SIG-M5 treated with dmso at 0.1 percent for 504 hours (cell line): ENCODE measurements at regions not wholly inside any gene's neighbourhood (a gene's known extent, or its start where the extent isn't known, plus 50 kb on each side); places are given as distances from the start of the nearest gene placed in this dataset.

Experiments
- DNase-seq: peaks from one replicate; lab custom pipeline; 2025; ENCODE audit not compliant: unreplicated experiment; lab: John Stamatoyannopoulos, UW

GRCh38 chrX:10288373-10288975, 131.7 kb downstream of the CLCN4 start:
- DNase-seq = no peak

GRCh38 chrX:10296576-10296975, 139.8 kb downstream of the CLCN4 start:
- no peak for DNase-seq

- DNase-seq = no peak
Measured at GRCh38 chrX:10310511-10310910, 153.7 kb downstream of the CLCN4 start.

- DNase-seq = no peak
Measured at GRCh38 chrX:10314530-10315104, 157.8 kb downstream of the CLCN4 start.

DNA sequence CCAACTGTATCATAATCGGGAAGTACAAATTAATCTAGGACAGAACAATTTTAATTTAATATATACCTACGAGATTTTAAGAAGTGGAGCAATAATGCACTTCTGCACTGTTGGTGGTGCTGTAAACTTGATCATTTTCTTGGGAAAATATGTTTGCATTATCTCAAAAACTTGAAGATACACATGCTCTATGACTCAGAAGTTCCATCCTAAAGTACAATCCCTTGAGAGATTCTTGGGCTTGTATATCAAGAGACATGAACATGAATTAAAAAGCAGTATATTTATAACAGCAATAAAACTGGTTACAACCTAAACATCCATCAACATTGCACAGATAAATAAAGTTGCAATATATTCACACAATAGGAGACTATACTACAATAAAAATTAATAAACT, 168.8 kb downstream of the CLCN4 start:
- DNase-seq = no peak

DNA sequence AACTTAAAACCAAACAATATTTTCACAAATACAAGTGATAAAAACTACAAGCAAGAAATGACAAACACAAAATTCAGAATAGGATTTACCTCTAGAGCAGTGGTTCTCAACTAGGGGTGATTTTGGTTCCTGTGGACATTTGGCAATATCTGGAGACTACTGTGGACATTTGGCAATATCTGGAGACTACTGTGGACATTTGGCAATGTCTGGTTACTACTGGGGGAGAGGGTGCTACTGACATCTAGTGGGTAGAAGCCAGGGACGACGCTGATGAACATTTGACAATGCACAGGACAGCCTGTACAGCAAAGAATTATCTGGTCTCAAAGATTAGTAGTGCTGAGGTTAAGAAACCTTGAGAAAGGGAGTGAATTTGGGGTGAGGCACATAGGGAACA, 169.8 kb downstream of the CLCN4 start:
- peak; percentile 1 for DNase-seq

DNA sequence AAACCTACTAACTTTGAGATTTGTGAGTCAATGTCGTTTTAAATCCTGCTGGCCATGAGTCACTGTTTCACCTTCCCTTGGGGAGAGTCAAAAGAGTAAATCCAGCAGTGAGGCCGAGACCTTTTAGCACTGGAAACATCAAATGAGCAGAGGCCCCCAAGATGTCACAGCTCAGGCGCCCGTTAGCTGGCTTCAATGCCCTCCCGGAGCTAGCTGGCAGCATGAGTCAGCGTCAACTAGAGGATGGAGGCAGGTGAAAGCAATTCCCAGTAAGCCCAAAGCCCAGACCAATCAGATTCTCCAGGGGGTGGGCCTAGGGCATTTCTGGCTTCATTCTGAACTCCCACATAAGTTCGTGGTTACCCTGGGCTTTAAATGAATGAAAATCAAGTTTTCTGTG, 170.9 kb downstream of the CLCN4 start:
- DNase-seq = no peak

DNA sequence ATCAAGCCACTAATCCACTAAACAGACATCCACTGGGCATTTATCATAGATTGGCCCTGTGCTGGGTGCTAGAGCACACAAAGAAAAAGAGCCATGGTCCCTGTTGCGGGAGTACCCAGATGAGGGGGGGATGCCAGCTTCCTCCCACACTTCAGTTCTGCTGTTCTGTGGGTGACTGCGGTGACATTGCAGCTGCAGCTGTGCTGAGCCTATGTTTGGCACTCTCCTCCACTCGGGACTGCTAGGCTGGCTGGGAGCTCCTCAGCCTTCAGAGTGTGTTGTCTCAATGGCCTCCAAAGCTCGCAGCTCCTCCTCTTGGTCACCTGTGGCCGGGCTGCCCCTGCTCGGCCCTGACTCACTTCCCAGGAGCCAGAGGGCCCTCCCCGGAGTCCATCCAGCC, 173.2 kb downstream of the CLCN4 start:
- DNase-seq = no peak

- DNase-seq = no peak
Measured at GRCh38 chrX:10341309-10341708, 184.5 kb downstream of the CLCN4 start.

DNA sequence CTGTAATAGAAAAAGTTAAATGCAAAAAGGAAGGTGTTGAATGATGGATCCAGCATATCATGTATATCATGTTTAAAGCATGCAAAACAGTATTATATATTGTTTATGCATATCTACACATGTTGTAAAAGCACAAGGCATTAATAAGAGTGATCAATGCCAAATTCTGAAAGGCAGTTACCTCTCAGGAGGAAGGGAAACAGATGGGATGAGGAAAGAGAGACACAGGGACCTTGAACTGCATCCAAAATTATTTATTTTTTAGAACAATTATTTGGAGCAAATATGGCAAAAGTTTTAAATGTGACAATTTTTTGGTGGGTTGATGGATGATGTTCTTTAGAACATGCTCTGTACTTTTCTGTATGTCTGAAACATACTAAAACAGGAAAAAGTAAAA, 193.4 kb downstream of the CLCN4 start:
- DNase-seq = no peak

DNA sequence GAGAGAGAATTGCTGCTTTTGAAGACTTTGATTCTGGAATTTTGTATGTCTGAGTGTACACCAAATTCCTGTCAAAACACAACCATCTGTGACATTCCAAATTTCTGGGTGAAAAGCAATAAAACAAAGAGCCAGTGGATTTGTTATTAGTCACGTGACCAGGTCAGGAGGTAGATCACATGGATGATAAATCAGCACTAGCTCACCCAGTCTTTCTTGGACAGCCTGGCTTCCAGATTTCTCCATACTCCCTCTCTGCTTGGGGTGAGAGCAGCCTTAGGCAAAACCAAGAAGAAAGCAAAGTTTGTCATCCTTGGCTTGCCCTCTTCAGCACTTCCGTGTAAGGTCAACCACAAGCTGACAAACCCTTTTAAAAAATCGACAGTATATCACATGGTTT, 194.2 kb downstream of the CLCN4 start:
- no peak for DNase-seq

DNA sequence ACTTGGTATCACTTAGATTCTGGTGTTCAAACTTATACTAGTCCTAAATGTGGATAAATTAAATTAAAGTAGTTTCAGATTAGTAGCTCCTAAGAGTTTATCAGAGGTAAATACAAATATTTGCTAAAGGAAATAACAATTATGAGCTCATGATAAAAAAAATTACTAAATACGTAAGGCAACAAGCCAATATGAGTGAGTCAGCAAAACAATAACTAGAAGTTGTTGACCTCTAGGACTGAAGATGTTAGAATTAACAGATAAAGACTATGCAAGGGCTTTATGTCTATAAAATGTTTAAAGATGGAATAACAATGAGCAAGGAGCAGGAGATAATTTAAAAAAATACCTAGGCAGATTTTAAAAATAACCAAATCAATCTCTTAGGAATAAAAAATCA, 195.8 kb downstream of the CLCN4 start:
- DNase-seq = no peak

GRCh38 chrX:10356979-10357378, 200.2 kb downstream of the CLCN4 start:
- no peak for DNase-seq

DNA sequence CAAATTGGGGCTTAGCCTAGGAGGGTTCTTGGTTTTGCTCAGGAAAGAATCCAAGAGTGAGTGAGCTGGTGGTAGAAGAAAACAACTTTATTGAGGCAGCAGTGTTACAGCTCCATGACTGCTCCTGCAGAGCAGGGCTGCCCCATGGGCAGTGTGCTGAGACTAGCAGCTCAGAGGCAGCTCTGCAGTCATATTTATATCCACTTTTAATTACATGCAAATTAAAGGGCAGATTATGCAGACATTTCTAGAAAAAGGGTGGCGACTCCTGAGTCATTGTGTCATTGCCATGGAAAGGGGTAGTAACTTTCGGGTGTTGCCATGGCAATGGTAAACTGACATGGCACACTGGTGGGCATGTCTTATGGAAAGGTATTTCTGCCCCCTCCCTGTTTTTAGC, 202.2 kb downstream of the CLCN4 start:
- no peak for DNase-seq

- DNase-seq = no peak
Measured at GRCh38 chrX:10360116-10360515, 203.3 kb downstream of the CLCN4 start.

DNA sequence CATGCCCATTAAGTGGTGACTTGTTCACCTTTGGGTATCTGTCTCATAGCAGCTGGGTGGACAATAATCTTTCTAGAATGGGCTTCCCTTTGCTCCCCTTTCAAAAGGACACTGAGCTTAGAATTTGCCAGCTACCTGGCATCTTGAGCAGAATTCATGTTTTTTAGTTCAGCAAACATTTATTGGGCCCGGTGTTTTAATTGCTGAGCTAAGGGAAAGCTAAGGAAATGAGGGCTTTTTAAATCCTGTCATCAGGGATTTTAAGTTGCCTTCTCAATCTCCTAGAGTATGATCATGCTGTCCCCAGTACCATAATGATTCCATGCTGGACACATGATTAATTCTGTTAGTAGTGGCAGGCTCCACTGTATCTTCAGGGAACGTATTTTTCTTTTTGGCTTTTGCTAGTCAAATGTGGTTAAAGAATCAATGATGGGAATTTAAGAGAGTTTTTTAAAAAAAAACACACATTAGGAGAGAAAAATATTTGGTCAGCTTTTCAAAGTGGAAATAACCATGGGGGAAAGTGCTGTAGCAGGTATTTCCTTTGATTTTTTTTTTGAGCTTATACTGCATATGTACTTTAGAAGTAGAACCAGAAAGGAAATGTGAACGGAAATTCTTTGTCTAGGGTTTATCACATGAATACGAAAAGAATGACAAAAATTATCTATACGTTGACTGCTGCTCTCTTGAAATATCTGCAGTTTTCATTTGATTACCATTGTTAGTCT, 208.9 kb downstream of the CLCN4 start:
- no peak for DNase-seq

GRCh38 chrX:10367406-10367805, 210.6 kb downstream of the CLCN4 start:
- no peak for DNase-seq

DNA sequence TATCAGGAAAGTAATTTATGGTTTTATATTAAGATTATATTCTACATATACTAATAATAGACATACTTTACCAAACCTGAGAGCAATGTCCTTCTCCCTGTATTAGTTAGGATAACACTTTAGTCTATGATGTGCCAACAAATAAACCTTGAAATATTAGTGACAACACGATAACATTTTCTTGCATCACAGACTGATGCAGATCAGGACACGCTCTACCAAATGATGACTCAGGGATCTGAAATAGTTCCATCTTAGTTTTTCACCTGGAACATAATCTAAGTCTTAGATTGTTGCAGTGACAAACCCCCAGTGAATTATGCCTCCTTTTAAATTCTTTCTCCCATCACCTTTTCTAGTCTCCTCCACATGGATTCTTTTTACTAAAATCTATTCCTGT, 214.2 kb downstream of the CLCN4 start:
- DNase-seq = no peak

DNA sequence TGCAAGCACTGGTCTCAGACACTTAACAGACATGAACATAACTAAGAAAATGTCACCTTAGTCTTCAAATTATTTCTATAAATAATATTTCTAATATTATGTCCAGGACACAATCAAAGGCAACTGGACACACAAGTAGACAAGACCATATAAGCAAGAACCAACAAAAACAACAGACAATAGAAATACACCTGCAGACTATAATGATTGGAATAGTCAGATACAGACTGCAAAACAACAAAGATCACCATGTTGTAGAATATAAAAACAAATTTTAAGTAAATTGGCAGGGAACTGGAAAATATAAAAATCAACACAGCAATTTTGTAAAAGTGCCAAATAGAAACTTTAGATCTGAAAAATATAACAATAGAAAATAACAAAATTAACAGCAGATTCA, 220.7 kb downstream of the CLCN4 start:
- no peak for DNase-seq

DNA sequence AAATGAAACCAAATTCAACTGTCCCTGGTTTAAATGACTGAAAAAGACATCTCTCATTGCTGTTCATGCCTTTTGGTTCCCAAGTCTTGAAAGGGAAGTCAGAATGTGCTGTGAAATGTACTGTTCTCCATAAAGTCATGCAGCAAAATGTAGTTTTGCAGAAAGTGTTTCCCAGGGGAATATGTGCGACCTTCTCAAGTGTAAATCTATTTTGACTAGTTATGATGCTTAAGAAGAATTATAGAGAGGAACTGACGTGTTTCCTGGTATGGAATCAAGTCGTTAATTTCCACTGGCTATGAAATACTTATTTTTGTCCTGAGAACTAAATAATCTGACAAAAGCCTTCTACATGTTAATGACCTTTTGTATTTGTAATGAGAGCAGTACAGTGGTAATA, 223.1 kb downstream of the CLCN4 start:
- no peak for DNase-seq

DNA sequence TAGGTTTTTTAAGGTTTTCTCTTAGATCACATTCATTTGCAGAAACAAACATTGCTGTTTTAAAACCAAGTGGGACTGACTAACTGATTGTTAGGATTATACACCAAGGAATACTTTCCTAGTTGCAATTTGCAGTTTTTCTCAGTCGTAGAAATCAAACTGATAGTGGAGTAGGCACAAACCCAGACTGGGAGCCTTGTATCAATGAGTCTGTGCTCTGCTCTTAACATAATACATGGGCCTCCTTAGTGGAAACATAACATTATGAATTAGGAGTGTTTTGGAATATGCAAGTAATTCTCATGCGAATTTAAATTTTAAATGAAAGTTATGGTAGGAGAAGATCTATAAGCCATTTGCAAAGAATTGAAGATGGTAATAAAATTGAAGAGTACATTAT, 223.5 kb downstream of the CLCN4 start:
- DNase-seq = no peak

GRCh38 chrX:10381193-10381592, 224.4 kb downstream of the CLCN4 start:
- DNase-seq = no peak

DNA sequence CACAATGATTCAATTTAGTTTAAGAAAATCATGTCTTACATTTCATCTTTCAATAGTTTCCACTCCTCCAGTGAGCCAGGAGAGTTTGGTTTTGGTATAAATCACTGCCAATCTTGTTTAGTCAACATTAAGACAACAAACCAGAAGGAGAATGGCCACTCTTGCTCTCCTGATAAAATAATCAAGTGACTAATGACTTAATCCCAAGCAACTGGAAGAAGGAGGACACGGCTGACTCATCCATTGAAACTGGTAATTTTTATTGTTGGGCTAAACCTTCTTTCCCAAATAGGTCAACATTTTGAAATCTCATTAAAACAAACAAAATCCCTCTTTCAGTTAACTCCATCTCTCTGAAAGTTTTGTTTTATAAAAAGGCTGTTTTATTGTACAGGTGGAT, 230.2 kb downstream of the CLCN4 start:
- no peak for DNase-seq
